DND-41 (cell line): ENCODE measurements at regions not wholly inside any gene's neighbourhood (a gene's known extent, or its start where the extent isn't known, plus 50 kb on each side); places are given as distances from the start of the nearest gene placed in this dataset.

Experiments
- EZH2 ChIP-seq: IDR thresholded peaks from 3 replicates; pipeline ENCODE4 v1.6.1; 2012; ENCODE audit warnings: borderline replicate concordance, low read depth, mild to moderate bottlenecking, moderate library complexity, low read length, inconsistent platforms; ENCODE audit not compliant: severe bottlenecking
- TF ChIP-seq, protein P1 (sequence below): IDR thresholded peaks from 2 replicates; pipeline ENCODE4 v1.5.1; 2012; ENCODE audit warnings: borderline replicate concordance, low read length, moderate library complexity, mild to moderate bottlenecking; ENCODE audit not compliant: poor library complexity, severe bottlenecking; ENCODE audit errors: extremely low read depth

DNA sequence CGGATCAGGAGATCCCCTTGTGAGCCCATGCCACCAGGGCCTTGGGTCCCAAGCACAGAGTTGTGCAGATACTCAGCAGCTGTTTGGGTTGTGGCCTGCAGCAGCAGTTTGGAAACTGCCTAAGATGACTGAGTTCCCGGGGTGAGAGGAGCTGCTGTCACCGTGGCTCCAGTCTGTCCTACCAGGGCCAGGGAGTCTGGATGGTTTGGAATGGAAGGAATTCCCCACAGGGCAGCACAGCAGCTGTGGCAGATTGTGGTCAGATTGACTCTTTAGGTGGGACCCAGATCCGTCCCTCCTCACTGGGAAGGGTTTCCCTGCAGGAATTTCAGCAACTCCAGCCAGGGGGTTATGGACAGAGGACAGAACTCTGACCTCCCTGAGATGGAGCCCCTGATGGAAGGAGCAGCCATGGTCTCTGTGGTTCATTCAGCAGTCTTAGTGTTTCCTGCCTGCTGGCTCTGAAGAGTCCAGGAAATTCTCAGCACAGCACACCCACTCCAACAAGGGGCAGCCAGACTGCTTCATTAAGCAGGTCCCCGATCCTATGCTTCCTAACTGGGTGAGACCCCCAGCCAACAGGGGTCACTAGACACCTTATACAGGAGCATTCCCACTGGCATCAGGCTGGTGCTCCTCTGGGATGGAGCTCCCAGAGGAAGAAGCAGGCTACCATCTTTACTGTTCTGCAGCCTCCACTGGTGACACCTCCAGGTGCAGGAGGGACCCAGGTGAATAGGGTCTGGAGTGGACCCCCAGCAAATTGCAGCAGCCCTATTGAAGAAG lies 51.5 kb upstream of the TNFSF4 start:
- TF ChIP-seq, protein P1, sequence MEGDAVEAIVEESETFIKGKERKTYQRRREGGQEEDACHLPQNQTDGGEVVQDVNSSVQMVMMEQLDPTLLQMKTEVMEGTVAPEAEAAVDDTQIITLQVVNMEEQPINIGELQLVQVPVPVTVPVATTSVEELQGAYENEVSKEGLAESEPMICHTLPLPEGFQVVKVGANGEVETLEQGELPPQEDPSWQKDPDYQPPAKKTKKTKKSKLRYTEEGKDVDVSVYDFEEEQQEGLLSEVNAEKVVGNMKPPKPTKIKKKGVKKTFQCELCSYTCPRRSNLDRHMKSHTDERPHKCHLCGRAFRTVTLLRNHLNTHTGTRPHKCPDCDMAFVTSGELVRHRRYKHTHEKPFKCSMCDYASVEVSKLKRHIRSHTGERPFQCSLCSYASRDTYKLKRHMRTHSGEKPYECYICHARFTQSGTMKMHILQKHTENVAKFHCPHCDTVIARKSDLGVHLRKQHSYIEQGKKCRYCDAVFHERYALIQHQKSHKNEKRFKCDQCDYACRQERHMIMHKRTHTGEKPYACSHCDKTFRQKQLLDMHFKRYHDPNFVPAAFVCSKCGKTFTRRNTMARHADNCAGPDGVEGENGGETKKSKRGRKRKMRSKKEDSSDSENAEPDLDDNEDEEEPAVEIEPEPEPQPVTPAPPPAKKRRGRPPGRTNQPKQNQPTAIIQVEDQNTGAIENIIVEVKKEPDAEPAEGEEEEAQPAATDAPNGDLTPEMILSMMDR: no peak
- no peak for TF ChIP-seq EZH2
